Stimulated activated naive CD4-positive, alpha-beta T cell (primary cell): ENCODE measurements at regions not wholly inside any gene's neighbourhood (a gene's known extent, or its start where the extent isn't known, plus 50 kb on each side); places are given as distances from the start of the nearest gene placed in this dataset.

ENCODE experiments used
- DNase-seq, 6 experiments: peaks; one replicate each; lab custom pipeline; 2025; lab: John Stamatoyannopoulos, UW

- no peak for DNase-seq
Observed at GRCh38 chr5:104736073-104736472, 1173.5 kb upstream of the NUDT12 start.

- no peak for DNase-seq
Observed at GRCh38 chr5:104734046-104734445, 1171.5 kb upstream of the NUDT12 start.

GRCh38 chr5:104733063-104733669, 1170.6 kb upstream of the NUDT12 start:
- DNase-seq, result no peak

DNA sequence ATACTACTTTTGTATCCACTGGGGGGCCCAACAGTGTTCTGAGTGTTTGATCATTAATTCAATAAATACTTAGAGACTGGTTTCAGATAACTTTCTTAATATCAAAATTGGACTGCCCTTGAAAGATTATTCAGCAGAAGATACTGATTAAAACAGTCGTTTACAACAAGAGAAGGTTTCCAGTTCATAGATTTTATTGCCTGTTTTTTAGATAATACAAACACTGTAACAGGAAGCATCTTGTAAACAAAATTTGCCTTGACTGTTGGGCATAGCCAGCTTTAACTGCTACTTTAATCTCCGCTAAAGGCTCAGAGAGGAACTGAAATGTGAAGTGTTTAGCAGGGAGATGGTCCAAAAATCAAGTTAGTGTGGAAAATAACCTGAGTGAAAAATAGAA, 1168.7 kb upstream of the NUDT12 start:
- DNase-seq, result no peak

- no peak for DNase-seq
Observed at GRCh38 chr5:104708027-104708426, 1145.4 kb upstream of the NUDT12 start.

DNA sequence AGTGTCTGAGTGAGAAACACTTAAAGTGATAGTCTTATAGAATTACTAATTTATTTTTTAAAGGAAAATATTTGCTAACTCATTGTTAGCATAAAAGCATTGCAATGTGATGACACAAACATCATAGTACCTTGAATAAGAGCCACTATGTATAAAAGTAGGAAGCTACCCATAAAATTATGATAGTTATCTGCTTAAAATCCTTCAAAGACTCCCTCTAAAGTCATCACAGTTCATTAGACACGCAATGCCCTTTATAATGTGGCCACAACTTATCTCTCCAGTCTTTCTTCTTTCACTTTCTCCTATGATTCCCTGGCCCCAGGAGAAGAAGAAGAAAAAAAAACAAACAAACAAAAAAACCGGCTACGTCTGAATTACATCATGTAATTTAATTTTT, 1144.0 kb upstream of the NUDT12 start:
- no peak for DNase-seq

DNA sequence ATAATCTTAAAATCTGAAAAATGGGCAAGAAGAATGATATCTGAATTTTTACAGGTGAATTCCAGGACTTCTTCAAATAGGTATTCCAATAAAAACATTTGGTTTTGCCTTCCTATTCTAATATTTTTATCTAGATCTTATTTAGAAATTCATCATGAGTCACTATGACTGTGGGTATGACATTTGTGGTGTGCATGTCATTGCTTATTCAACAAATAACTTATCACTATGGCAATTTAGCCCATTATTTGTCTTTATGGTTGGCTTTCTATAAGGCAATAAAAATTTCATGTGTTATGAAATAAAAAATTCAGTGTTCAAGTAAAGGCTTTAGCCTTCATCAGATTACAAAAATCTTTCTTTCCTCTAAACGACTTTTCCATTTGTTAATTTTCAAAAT, 1139.6 kb upstream of the NUDT12 start:
- no peak for DNase-seq

GRCh38 chr5:104699438-104699837, 1136.8 kb upstream of the NUDT12 start:
- no peak for DNase-seq

GRCh38 chr5:104661256-104661655, 1098.7 kb upstream of the NUDT12 start:
- no peak for DNase-seq

- no peak for DNase-seq
Observed at GRCh38 chr5:104659497-104659896, 1096.9 kb upstream of the NUDT12 start.

- DNase-seq, result peak in 1 of 6 experiments; percentile 1
Observed at GRCh38 chr5:104652271-104652861, 1089.8 kb upstream of the NUDT12 start.

- DNase-seq, result no peak
Observed at GRCh38 chr5:104650313-104651055, 1087.9 kb upstream of the NUDT12 start.

DNA sequence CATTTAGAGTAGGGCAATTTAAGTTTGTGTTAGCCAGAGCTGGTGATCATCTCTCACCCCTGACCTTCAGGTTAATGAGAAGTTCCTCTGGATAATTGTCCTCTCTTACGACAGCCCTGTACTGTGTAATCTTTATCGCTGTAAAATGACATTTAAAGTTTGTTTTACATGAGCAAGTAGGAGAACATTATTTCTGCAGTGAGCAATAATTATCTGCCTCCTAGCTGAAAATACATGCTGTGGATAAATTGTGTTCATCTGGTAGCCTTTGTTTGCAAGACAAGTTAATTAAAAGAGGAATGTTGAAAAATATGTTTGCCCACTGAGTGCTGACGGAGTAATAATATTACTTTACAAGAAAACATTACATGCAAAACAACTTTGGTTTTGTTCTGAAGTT, 1083.8 kb upstream of the NUDT12 start:
- no peak for DNase-seq

GRCh38 chr5:104643320-104643719, 1080.7 kb upstream of the NUDT12 start:
- DNase-seq, result no peak

DNA sequence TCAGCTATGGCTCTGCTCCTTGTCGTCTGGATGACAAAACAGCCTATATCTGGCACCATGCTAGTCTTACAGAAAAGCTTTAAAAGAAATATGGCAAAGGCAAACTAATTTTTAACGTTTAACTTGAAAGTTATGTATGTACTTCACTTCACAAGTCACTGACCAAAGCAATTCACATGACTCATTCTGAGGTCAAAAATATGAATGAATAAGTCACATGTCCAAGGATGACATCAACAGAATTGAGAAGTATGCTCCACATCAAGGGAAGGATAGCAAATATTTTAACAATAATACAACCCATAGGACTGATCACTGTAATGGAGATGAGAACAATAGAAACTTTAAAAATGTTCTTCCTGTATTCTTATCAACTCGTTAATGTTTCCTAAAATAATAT, 1072.6 kb upstream of the NUDT12 start:
- DNase-seq, result no peak

DNA sequence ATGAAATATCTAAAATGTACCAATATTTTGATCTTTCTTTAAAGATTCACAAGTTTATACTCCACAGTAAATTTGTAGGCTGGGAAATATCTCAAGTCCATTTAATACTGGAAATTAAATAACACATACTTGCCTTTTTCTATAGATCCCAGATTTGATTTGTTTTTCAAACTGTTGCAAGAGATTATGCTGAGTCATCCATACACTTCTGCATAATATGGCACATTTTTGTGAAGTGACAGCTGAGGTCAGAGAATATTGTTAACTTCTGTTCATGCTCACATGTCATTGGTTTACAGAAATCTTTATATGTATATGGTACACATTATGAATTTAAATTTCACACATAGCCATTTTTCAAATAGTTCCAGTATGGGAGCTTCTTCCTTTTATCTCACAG, 1066.3 kb upstream of the NUDT12 start:
- no peak for DNase-seq

GRCh38 chr5:104626122-104626521, 1063.5 kb upstream of the NUDT12 start:
- DNase-seq, result no peak

DNA sequence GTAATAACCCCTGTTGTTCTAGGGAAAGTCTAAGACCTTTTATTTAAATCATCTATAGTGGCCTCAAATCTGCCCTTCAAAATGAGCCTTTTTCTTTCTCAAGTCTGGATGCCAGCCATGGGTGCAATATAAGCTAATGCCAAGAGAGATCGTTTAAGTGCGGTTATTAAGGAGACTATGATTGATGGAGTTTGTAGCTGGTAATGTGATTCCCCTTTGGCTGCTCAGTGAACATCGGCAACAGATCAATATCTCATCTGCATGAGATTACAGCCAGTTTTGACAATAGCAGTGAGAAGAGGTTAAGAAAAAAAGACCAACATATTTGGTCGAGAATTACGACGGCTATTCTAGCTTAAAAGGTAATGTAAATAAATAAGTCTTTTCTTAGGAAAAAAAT, 1049.4 kb upstream of the NUDT12 start:
- no peak for DNase-seq

DNA sequence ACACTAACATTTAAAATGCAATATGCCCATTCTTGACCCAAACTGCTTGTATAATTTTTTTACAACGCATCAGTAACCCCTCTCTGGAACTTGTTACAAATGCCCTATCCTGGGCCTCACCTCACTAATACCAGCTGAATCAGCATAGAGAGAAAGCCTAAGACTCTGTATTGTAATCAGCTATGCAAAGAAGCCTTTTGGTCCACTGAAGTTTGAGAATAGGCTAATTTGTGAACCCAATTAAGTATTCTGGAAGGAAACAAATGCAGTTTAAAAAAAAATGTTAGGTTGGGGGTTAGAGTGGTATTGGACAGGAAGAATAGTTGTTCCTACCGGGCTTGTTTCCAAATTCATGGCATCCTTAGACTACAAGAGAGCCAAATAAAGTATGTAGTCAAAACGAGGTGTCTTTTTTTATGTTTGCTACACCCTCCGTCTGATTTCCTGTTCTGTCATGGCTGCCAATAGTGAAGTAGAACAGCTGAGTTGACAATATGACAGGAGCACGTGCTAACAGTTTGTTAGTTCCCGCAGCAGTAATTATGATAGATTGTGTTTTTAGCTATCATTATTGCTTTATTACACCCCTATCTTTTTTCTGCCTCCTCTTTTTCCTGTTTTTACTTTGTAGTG, 1048.7 kb upstream of the NUDT12 start:
- no peak for DNase-seq

DNA sequence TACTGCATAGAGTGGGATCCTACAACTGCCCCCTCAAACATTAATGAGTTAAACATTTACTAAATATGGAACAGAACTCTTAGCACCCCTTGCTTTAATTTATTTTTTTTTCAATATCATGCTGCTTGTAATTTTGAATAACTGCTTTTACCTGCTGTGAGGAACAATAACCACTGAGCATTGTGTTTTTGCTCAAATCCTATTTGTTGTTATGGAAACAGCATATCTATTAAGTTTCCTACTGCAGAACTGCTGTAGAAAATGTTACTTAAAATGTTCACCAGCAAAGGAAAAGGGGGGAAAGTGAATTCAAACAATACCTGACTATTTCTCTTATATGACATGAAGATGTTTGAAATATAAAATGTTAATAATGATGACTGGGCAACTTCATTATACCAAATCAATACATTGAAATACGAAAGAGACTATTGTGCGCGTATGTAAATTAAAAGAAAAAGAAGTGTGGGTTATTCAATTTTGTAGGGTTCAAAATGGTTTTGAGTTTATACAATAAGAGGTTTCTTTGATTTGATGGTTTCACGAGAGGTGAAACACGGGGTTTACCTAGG, 1043.8 kb upstream of the NUDT12 start:
- DNase-seq, result no peak

- DNase-seq, result no peak
Observed at GRCh38 chr5:104599726-104600125, 1037.1 kb upstream of the NUDT12 start.

- DNase-seq, result no peak
Observed at GRCh38 chr5:104598285-104598684, 1035.7 kb upstream of the NUDT12 start.

DNA sequence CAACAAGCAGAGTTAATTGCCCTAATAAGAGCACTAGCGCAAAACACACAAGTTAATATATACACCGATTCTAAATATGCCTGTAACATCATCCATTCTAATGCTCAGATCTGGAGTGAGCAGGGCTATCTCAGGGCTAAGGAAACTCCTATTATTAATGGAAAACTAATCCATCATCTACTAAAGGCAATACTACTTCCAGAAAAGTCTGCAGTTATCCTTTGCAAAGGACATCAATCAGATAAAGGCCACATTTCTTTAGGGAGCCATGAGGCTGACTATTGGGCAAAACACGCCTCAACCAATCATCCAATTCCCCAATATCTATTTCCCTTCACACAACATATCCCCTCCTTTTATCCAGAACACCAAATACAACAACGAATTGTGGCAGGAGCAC, 1032.3 kb upstream of the NUDT12 start:
- DNase-seq, result no peak
